Spleen (tissue), 11 donors: ENCODE measurements at regions not wholly inside any gene's neighbourhood (a gene's known extent, or its start where the extent isn't known, plus 50 kb on each side); places are given as distances from the start of the nearest gene placed in this dataset.

Source experiments
- DNase-seq: peaks from one replicate; pipeline ENCODE4 v3.0.0-alpha.2; 2020
- H3K27ac ChIP-seq, 8 donors: fragments of 200-600 bp; sonication (generic) in 7 of 8; 1 replicate in 4 of 8; 2 replicates in 4 of 8; pipeline versions ENCODE4 v1.5.0 to v1.8.0; 2016 to 2021; ENCODE audit warnings: inconsistent platforms in 4 of 8, mild to moderate bottlenecking in 4 of 8, moderate library complexity in 1 of 8
- H3K27me3 ChIP-seq, 7 donors: fragments of 200-600 bp; sonication (generic) in 6 of 7; replicated peaks in 1 of 7; 1 replicate in 4 of 7; 2 replicates in 3 of 7; pipeline versions ENCODE4 v1.5.0 to v1.8.0; 2016 to 2021; ENCODE audit warnings: inconsistent platforms in 3 of 7, mild to moderate bottlenecking in 1 of 7
- H3K36me3 ChIP-seq, 6 donors: fragments of 200-600 bp; sonication (generic) in 5 of 6; 1 replicate in 4 of 6; 2 replicates in 2 of 6; pipeline versions ENCODE4 v1.5.0 to v1.8.0; 2016 to 2021; ENCODE audit warnings: inconsistent platforms in 2 of 6
- H3K4me1 ChIP-seq, 6 donors: fragments of 200-600 bp; sonication (generic) in 5 of 6; 1 replicate in 3 of 6; 2 replicates in 3 of 6; pipeline versions ENCODE4 v1.5.0 to v1.8.0; 2016 to 2021; ENCODE audit warnings: inconsistent platforms in 3 of 6
- H3K4me3 ChIP-seq, 8 donors: fragments of 200-600 bp; sonication (generic) in 7 of 8; 1 replicate in 4 of 8; 2 replicates in 4 of 8; pipeline versions ENCODE4 v1.5.0 to v1.8.0; 2016 to 2021; ENCODE audit warnings: inconsistent platforms in 4 of 8, mild to moderate bottlenecking in 4 of 8, moderate library complexity in 2 of 8
- H3K9me3 ChIP-seq, 8 donors: fragments of 200-600 bp; sonication (generic) in 7 of 8; 1 replicate in 4 of 8; 2 replicates in 4 of 8; pipeline versions ENCODE4 v1.5.0 to v1.8.0; 2016 to 2021; ENCODE audit warnings: inconsistent platforms in 4 of 8
- POLR2A ChIP-seq, 3 donors: fragments of 450-650 bp; IDR thresholded peaks; one replicate each; pipeline ENCODE4 v1.5.1; 2017; ENCODE audit warnings: antibody characterized with exemption in 3 of 3, mild to moderate bottlenecking in 1 of 3
- POLR2AphosphoS5 ChIP-seq, 3 donors: sonication (generic); formaldehyde crosslinking; IDR thresholded peaks; one replicate each; pipeline ENCODE4 v1.5.1; 2017; ENCODE audit warnings: antibody characterized with exemption in 3 of 3
- WGBS, 5 donors: extraction: QIAGEN DNeasy Blood & Tissue Kit in 3 of 5; methylation state at CpG; one replicate each; pipeline versions ENCODE4 v1.1.5 to v1.1.7; 2013 to 2018; 5-methylcytosine and 5-hydroxymethylcytosine counted together
- intact Hi-C: fragments of 100-400 bp; cut with DNase I; formaldehyde crosslinking; loops from one replicate; pipeline ENCODE4 v1.15.0; 2023; ENCODE audit warnings: low total_unique reads
- TF ChIP-seq, protein P1 (sequence below), 11 experiments: fragments of 200-600 bp in 7 of 11; fragments of 450-650 bp in 4 of 11; sonication (generic) in 4 of 11; IDR thresholded peaks in 8 of 11; conservative IDR thresholded peaks in 3 of 11; 1 replicate in 7 of 11; 2 replicates in 4 of 11; pipeline versions ENCODE4 v1.4.0 to v1.8.0; 2016 to 2021; ENCODE audit warnings: antibody characterized with exemption in 11 of 11, inconsistent platforms in 4 of 11, mild to moderate bottlenecking in 1 of 11
- donor health status: healthy with polysubstance abuse.
- donor health status: DM: no; HTN: no; CAD: no; lungs with moderate emphysema.
- donor health status: DM: no; HTN: no; CAD: no.
- donor health status: Bipolar disorder and iron deficiency.
- donor health status: healthy.
- donor health status: DM: no; HTN: no; CAD: no.
- donor health status: DM: yes; HTN: yes; CAD: no.

DNA sequence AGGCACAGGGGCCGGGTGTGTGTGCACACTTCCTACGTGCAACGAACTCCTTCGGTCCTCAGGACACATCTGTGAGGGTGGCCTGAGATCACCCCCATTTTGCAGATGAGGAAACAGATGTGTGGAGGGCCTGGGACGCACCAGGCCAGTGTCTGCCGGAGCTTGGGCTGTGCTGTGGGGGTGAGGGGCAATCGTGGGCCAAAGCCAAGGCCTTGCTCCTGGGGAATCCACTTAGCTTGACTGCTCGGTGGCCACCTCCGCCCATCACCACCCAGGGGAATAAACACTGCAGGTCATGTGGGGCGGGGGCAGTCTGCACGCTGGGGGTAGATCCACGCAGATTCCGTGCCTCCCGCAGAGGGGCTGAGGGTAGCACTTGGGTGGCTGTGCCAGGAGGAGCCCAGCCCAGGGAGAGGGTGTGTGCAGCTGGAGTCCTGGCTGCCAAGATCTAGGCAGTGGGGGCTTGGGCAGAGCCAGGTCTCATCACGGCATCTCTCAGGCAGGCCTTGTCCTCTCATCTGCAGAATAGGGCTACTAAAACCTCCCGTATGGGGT, 70.8 kb upstream of the EN2 start:
- H3K4me3 ChIP-seq = no peak overlapping the region
- 47 to 83% (median 55%) methylated on average over 6 to 16 of the region's 16 CpGs for WGBS, 5 donors
- TF ChIP-seq POLR2AphosphoS5 (IDR thresholded peaks at IDR 0.05) = no peak
- no peak for TF ChIP-seq POLR2A (IDR thresholded peaks at IDR 0.05)
- TF ChIP-seq, protein P1, sequence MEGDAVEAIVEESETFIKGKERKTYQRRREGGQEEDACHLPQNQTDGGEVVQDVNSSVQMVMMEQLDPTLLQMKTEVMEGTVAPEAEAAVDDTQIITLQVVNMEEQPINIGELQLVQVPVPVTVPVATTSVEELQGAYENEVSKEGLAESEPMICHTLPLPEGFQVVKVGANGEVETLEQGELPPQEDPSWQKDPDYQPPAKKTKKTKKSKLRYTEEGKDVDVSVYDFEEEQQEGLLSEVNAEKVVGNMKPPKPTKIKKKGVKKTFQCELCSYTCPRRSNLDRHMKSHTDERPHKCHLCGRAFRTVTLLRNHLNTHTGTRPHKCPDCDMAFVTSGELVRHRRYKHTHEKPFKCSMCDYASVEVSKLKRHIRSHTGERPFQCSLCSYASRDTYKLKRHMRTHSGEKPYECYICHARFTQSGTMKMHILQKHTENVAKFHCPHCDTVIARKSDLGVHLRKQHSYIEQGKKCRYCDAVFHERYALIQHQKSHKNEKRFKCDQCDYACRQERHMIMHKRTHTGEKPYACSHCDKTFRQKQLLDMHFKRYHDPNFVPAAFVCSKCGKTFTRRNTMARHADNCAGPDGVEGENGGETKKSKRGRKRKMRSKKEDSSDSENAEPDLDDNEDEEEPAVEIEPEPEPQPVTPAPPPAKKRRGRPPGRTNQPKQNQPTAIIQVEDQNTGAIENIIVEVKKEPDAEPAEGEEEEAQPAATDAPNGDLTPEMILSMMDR (IDR thresholded peaks at IDR 0.05 in 8 of 11, conservative IDR thresholded peaks at IDR 0.05 in 3 of 11) = no peak
- peaks cover 0 to 7% (median 5%) of the 10 kb centered on the region in 6 donors for H3K4me1 ChIP-seq
- no peaks in the 10 kb centered on the region for H3K36me3 ChIP-seq
- H3K27me3 ChIP-seq = peaks cover under 1 to 96% (median 40%) of the 10 kb centered on the region in 7 donors
- peak; percentile 57 for DNase-seq
- no peaks in the 10 kb centered on the region for H3K9me3 ChIP-seq
- no peak overlapping the region for H3K27ac ChIP-seq
- intact Hi-C loops = no loop called here

DNA sequence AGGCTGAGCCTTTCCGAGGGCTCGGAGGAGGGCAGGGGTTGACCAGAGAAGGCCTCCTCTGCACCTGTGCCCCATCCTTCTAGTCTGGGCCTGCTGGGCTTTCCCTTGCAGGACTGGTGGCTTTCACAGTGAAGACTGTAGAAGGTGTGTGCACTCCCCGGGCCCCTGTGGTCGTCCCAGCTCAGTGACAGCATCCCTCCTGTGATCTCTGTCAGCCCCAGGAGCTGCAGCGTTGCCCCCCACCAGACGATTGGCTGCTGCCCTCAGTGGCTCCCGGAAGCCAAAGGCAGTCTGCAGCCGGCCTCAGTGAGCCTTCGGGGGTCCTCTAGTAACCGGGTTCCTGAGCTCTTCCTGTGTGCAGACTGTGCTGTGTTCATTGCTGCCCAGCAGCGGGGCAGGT, 69.4 kb upstream of the EN2 start:
- intact Hi-C loops = no loop called here
- TF ChIP-seq, protein P1 (IDR thresholded peaks at IDR 0.05 in 8 of 11, conservative IDR thresholded peaks at IDR 0.05 in 3 of 11) = no peak
- TF ChIP-seq POLR2A (IDR thresholded peaks at IDR 0.05) (no peak), POLR2AphosphoS5 (IDR thresholded peaks at IDR 0.05) (no peak)
- Histone ChIP-seq H3K4me3 (no peak overlapping the region), H3K9me3 (no peaks in the 10 kb centered on the region), H3K4me1 (no peaks in the 10 kb centered on the region), H3K27me3 (peaks cover 0 to 94% (median 32%) of the 10 kb centered on the region in 7 donors), H3K27ac (no peak overlapping the region), H3K36me3 (no peaks in the 10 kb centered on the region)
- DNase-seq = peak; percentile 56
- 33 to 63% (median 53%) methylated on average over 6 to 11 of the region's 11 CpGs for WGBS, 5 donors

DNA sequence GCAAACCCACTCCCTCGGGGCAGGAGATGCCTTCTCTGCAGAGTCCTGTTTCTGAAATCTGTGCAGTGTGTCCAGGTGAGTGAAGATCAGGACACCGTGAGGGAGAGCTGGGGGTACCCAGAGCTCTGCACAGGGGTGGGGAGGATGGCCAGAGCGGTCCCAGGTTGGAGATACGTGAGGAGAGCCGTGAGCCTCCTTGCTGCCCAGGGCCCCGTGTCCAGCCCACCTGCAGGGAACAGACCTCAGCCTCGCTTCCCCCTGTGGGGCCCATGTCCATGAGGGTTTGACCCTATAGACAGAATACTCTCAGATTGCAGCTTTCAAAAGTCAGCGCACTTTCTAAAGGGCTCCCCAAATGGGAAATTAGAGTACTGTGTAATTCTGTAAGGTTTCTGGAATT, 66.5 kb upstream of the EN2 start:
- peak; percentile 57 for DNase-seq
- intact Hi-C loops = no loop called here
- WGBS, 5 donors = 75 to 85% (median 81%) methylated on average over 4 to 8 of the region's 8 CpGs
- no peak overlapping the region for H3K27ac ChIP-seq
- H3K4me3 ChIP-seq = no peak overlapping the region
- no peaks in the 10 kb centered on the region for H3K36me3 ChIP-seq
- no peaks in the 10 kb centered on the region for H3K9me3 ChIP-seq
- peaks cover 0 to 94% (median 19%) of the 10 kb centered on the region in 7 donors for H3K27me3 ChIP-seq
- TF ChIP-seq, protein P1 (IDR thresholded peaks at IDR 0.05 in 8 of 11, conservative IDR thresholded peaks at IDR 0.05 in 3 of 11) = no peak
- TF ChIP-seq POLR2A (IDR thresholded peaks at IDR 0.05) = no peak
- TF ChIP-seq POLR2AphosphoS5 (IDR thresholded peaks at IDR 0.05) = no peak
- H3K4me1 ChIP-seq = no peaks in the 10 kb centered on the region

DNA sequence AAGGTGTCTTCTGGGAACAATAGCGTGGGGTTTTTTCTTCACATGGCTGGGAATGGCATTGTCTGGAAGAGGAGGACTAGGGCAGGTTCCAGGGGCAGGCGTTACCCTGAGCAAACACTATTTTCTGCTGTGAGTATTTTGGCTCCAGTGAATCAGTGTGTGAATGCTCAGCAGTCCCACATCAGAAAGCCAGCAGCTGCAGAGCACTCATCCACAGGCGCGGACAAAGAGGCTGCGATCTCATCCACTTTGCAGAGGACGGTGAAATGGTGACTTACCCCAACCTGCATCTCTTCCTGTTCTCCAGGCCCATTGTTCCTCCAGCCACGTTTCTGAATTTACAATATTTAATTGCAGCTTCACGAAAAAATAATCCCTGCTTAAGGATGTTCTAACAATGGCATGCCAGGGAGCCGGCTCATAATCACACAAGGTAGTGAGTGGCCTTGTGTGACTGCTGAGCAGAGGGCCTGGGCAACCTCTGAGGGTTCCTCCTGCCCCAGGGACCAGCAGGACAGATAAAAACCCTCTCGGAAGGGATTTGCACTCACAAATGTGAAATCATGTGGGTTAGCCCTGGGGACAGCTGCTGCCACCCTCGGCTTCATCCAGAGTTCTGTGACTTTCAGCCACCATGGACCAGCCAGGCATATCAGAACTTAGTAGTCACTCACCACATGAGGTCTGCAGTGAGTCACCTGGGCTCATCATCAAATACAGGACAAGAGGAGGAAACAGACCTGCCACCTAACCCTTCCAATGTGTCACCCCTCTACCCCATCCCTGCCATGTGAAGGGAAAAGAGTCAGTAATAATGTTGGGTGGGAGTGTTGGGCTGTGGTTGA, 65.0 kb upstream of the EN2 start:
- Histone ChIP-seq H3K4me3 (no peak overlapping the region), H3K27ac (no peak overlapping the region), H3K9me3 (no peaks in the 10 kb centered on the region), H3K27me3 (peaks cover 0 to 86% (median 13%) of the 10 kb centered on the region in 7 donors), H3K36me3 (no peaks in the 10 kb centered on the region), H3K4me1 (no peaks in the 10 kb centered on the region)
- intact Hi-C loops = no loop called here
- TF ChIP-seq POLR2AphosphoS5 (IDR thresholded peaks at IDR 0.05) (no peak), POLR2A (IDR thresholded peaks at IDR 0.05) (no peak)
- TF ChIP-seq, protein P1 (IDR thresholded peaks at IDR 0.05 in 8 of 11, conservative IDR thresholded peaks at IDR 0.05 in 3 of 11) = no peak
- WGBS, 5 donors = 74 to 87% (median 78%) methylated on average over 11 of the region's 11 CpGs
- DNase-seq = peak; percentile 9
